HEK293 (cell line): ENCODE measurements at regions not wholly inside any gene's neighbourhood (a gene's known extent, or its start where the extent isn't known, plus 50 kb on each side); places are given as distances from the start of the nearest gene placed in this dataset.

Experiments
- CTCF ChIA-PET: fragments of 350-600 bp; formaldehyde crosslinking; extraction: SDS; loops from one replicate; lab custom pipeline; 2021; ENCODE audit warnings: antibody characterized with exemption; lab: Yijun Ruan, JAX
- POLR2A ChIA-PET: fragments of 300-600 bp; formaldehyde crosslinking; extraction: SDS; loops from one replicate; lab custom pipeline; 2020; ENCODE audit warnings: antibody characterized with exemption, inconsistent platforms; lab: Yijun Ruan, JAX
- H3K27ac ChIP-seq: fragments of 200-500 bp; sonication (Bioruptor generic); 2 replicates; pipeline ENCODE4 v1.5.1; 2014; ENCODE audit warnings: low read depth, low read length, control low read depth, inconsistent platforms; ENCODE audit errors: extremely low read depth
- H3K36me3 ChIP-seq, 2 experiments: fragments of 200-500 bp in 1 of 2; sonication (Bioruptor generic) in 1 of 2; 1 replicate in 1 of 2; 2 replicates in 1 of 2; pipeline ENCODE4 v1.5.1; 2014 to 2017; ENCODE audit warnings: inconsistent platforms in 2 of 2, low read length in 2 of 2; ENCODE audit not compliant: control insufficient read depth in 2 of 2, insufficient read depth in 1 of 2
- H3K4me1 ChIP-seq: fragments of 200-500 bp; sonication (Bioruptor generic); 2 replicates; pipeline ENCODE4 v1.5.1; 2014; ENCODE audit warnings: mild to moderate bottlenecking, low read length, inconsistent platforms; ENCODE audit not compliant: control insufficient read depth, insufficient read depth
- H3K4me3 ChIP-seq: 2 replicates; pipeline ENCODE4 v1.5.1; 2011; ENCODE audit warnings: low read depth, mild to moderate bottlenecking, control low read depth, low read length, moderate library complexity
- H3K9me3 ChIP-seq: fragments of 200-500 bp; sonication (Bioruptor generic); 2 replicates; pipeline ENCODE4 v1.5.1; 2014; ENCODE audit warnings: low read depth, low read length, inconsistent platforms; ENCODE audit not compliant: control insufficient read depth, insufficient read depth
- EGR2 ChIP-seq: fragments of 450-650 bp; formaldehyde crosslinking; IDR thresholded peaks from 2 replicates; pipeline ENCODE4 v1.5.1; 2016; ENCODE audit warnings: low read depth, missing biosample characterization, missing genetic modification characterization
- FEZF1 ChIP-seq: fragments of 450-650 bp; formaldehyde crosslinking; IDR thresholded peaks from 2 replicates; pipeline ENCODE4 v1.5.1; 2016; ENCODE audit warnings: missing biosample characterization, missing genetic modification characterization
- GLIS2 ChIP-seq: fragments of 450-650 bp; formaldehyde crosslinking; IDR thresholded peaks from 2 replicates; pipeline ENCODE4 v1.5.1; 2016; ENCODE audit warnings: missing biosample characterization, missing genetic modification characterization
- IKZF3 ChIP-seq: fragments of 450-650 bp; IDR thresholded peaks from 2 replicates; pipeline ENCODE4 v1.5.0; 2018; ENCODE audit warnings: missing biosample characterization, mild to moderate bottlenecking, missing genetic modification characterization, moderate library complexity
- KLF16 ChIP-seq: fragments of 450-650 bp; formaldehyde crosslinking; IDR thresholded peaks from 2 replicates; pipeline ENCODE4 v1.5.1; 2017; ENCODE audit warnings: missing biosample characterization, missing genetic modification characterization
- RBAK ChIP-seq: fragments of 450-650 bp; formaldehyde crosslinking; IDR thresholded peaks from 2 replicates; pipeline ENCODE4 v1.5.1; 2016; ENCODE audit warnings: missing biosample characterization, missing genetic modification characterization
- YY1 ChIP-seq: fragments of 450-650 bp; formaldehyde crosslinking; IDR thresholded peaks from 2 replicates; pipeline ENCODE4 v1.5.1; 2018; ENCODE audit warnings: missing biosample characterization, missing genetic modification characterization
- ZBTB21 ChIP-seq: fragments of 450-650 bp; formaldehyde crosslinking; IDR thresholded peaks from 2 replicates; pipeline ENCODE4 v1.5.1; 2017; ENCODE audit warnings: missing biosample characterization, missing genetic modification characterization
- ZBTB48 ChIP-seq: fragments of 450-650 bp; formaldehyde crosslinking; IDR thresholded peaks from 2 replicates; pipeline ENCODE4 v1.5.1; 2016; ENCODE audit warnings: missing biosample characterization, missing genetic modification characterization
- ZFHX2 ChIP-seq: fragments of 450-650 bp; formaldehyde crosslinking; conservative IDR thresholded peaks from 2 replicates; pipeline ENCODE4 v1.5.1; 2016; ENCODE audit warnings: missing biosample characterization, missing genetic modification characterization
- ZNF140 ChIP-seq: fragments of 450-650 bp; formaldehyde crosslinking; IDR thresholded peaks from 2 replicates; pipeline ENCODE4 v1.5.1; 2016; ENCODE audit warnings: missing biosample characterization, missing genetic modification characterization
- ZNF324 ChIP-seq: fragments of 450-650 bp; formaldehyde crosslinking; IDR thresholded peaks from 2 replicates; pipeline ENCODE4 v1.5.1; 2016; ENCODE audit warnings: missing biosample characterization, missing genetic modification characterization
- ZNF341 ChIP-seq: fragments of 450-650 bp; formaldehyde crosslinking; IDR thresholded peaks from 2 replicates; pipeline ENCODE4; 2016; ENCODE audit warnings: low read depth, missing biosample characterization, missing genetic modification characterization
- ZNF350 ChIP-seq: fragments of 450-650 bp; formaldehyde crosslinking; IDR thresholded peaks from 2 replicates; pipeline ENCODE4 v1.5.0; 2017; ENCODE audit warnings: missing biosample characterization, mild to moderate bottlenecking, missing genetic modification characterization
- ZNF426 ChIP-seq: fragments of 450-650 bp; formaldehyde crosslinking; IDR thresholded peaks from 2 replicates; pipeline ENCODE4 v1.5.1; 2017; ENCODE audit warnings: missing biosample characterization, missing genetic modification characterization, mild to moderate bottlenecking, inconsistent platforms, moderate library complexity
- ZNF433 ChIP-seq: fragments of 450-650 bp; formaldehyde crosslinking; IDR thresholded peaks from 2 replicates; pipeline ENCODE4 v1.5.1; 2016; ENCODE audit warnings: missing biosample characterization, missing genetic modification characterization, low read depth
- ZNF530 ChIP-seq: fragments of 450-650 bp; formaldehyde crosslinking; IDR thresholded peaks from 2 replicates; pipeline ENCODE4 v1.5.1; 2016; ENCODE audit warnings: low read depth, missing biosample characterization, missing genetic modification characterization
- ZNF548 ChIP-seq: fragments of 450-650 bp; formaldehyde crosslinking; IDR thresholded peaks from 2 replicates; pipeline ENCODE4 v1.5.1; 2016; ENCODE audit warnings: missing biosample characterization, missing genetic modification characterization
- ZNF558 ChIP-seq: fragments of 450-650 bp; formaldehyde crosslinking; IDR thresholded peaks from 2 replicates; pipeline ENCODE4 v1.5.1; 2016; ENCODE audit warnings: missing biosample characterization, missing genetic modification characterization
- ZNF654 ChIP-seq: fragments of 450-650 bp; formaldehyde crosslinking; IDR thresholded peaks from 2 replicates; pipeline ENCODE4 v1.5.1; 2016; ENCODE audit warnings: low read depth, missing biosample characterization, missing genetic modification characterization
- ZNF670 ChIP-seq: fragments of 450-650 bp; formaldehyde crosslinking; IDR thresholded peaks from 2 replicates; pipeline ENCODE4 v1.5.1; 2016; ENCODE audit warnings: missing biosample characterization, missing genetic modification characterization, low read depth
- ZNF707 ChIP-seq: fragments of 450-650 bp; formaldehyde crosslinking; IDR thresholded peaks from 2 replicates; pipeline ENCODE4 v1.5.1; 2016; ENCODE audit warnings: missing biosample characterization, missing genetic modification characterization
- ZNF76 ChIP-seq: fragments of 450-650 bp; formaldehyde crosslinking; IDR thresholded peaks from 2 replicates; pipeline ENCODE4; 2016; ENCODE audit warnings: low read depth, missing biosample characterization, missing genetic modification characterization, borderline replicate concordance
- ZSCAN16 ChIP-seq: fragments of 450-650 bp; formaldehyde crosslinking; IDR thresholded peaks from 2 replicates; pipeline ENCODE4 v1.5.1; 2016; ENCODE audit warnings: missing biosample characterization, missing genetic modification characterization
- ZSCAN23 ChIP-seq: fragments of 450-650 bp; formaldehyde crosslinking; IDR thresholded peaks from 2 replicates; pipeline ENCODE4 v1.5.1; 2016; ENCODE audit warnings: missing biosample characterization, missing genetic modification characterization
- TF ChIP-seq, protein P1 (sequence below): fragments of 450-650 bp; formaldehyde crosslinking; IDR thresholded peaks from 2 replicates; pipeline ENCODE4 v1.5.1; 2016; ENCODE audit warnings: missing biosample characterization, missing genetic modification characterization
- TF ChIP-seq, protein P2 (sequence below): fragments of 450-650 bp; formaldehyde crosslinking; IDR thresholded peaks from 2 replicates; pipeline ENCODE4 v1.5.1; 2016; ENCODE audit warnings: missing biosample characterization, missing genetic modification characterization

DNA sequence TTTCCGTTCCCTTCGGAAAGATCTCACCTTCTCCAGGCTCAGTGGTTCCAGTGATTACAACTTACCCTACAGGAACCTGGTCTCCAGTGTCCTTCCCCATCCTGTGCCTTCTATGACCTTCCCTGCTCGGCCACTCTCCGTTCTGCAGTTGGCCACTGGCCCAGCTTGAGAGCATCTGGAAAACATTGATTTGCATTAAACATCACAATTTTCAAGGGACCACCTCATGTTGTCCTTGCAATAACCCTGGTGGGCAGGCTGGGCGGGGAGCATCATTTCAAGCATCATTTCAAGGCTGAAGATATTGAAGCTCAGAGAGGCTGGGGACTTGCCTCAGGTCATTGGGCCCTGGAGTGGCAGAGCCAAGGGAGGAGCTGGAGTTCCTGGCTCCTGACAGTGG, 177.4 kb downstream of the SEC61B start:
- CTCF ChIA-PET, result interaction anchor here (1.0 kb wide), 1 partner anchor 20 kb away, joined by 3 read pairs; no protein-coding TSS in a partner anchor
- no peaks in the 10 kb centered on the region for H3K4me1 ChIP-seq
- H3K9me3 ChIP-seq, result no peaks in the 10 kb centered on the region
- no peak overlapping the region for H3K27ac ChIP-seq
- no peak overlapping the region for H3K4me3 ChIP-seq
- TF ChIP-seq RBAK (tag by site-specific recombination), result no peak
- TF ChIP-seq ZNF324 (tag by site-specific recombination), result no peak
- no peak for TF ChIP-seq ZNF548 (tag by site-specific recombination)
- TF ChIP-seq, protein P1, sequence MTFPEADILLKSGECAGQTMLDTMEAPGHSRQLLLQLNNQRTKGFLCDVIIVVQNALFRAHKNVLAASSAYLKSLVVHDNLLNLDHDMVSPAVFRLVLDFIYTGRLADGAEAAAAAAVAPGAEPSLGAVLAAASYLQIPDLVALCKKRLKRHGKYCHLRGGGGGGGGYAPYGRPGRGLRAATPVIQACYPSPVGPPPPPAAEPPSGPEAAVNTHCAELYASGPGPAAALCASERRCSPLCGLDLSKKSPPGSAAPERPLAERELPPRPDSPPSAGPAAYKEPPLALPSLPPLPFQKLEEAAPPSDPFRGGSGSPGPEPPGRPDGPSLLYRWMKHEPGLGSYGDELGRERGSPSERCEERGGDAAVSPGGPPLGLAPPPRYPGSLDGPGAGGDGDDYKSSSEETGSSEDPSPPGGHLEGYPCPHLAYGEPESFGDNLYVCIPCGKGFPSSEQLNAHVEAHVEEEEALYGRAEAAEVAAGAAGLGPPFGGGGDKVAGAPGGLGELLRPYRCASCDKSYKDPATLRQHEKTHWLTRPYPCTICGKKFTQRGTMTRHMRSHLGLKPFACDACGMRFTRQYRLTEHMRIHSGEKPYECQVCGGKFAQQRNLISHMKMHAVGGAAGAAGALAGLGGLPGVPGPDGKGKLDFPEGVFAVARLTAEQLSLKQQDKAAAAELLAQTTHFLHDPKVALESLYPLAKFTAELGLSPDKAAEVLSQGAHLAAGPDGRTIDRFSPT (tag by site-specific recombination), result no peak
- no peak for TF ChIP-seq KLF16 (tag by site-specific recombination)
- no peak for TF ChIP-seq IKZF3 (tag by site-specific recombination)
- TF ChIP-seq ZNF433 (tag by site-specific recombination), result no peak
- no peak for TF ChIP-seq ZNF341
- no peak for TF ChIP-seq FEZF1 (tag by site-specific recombination)
- TF ChIP-seq ZNF350 (tag by site-specific recombination), result no peak
- POLR2A ChIA-PET, result no interaction called here
- H3K36me3 ChIP-seq, result no peaks in the 10 kb centered on the region

DNA sequence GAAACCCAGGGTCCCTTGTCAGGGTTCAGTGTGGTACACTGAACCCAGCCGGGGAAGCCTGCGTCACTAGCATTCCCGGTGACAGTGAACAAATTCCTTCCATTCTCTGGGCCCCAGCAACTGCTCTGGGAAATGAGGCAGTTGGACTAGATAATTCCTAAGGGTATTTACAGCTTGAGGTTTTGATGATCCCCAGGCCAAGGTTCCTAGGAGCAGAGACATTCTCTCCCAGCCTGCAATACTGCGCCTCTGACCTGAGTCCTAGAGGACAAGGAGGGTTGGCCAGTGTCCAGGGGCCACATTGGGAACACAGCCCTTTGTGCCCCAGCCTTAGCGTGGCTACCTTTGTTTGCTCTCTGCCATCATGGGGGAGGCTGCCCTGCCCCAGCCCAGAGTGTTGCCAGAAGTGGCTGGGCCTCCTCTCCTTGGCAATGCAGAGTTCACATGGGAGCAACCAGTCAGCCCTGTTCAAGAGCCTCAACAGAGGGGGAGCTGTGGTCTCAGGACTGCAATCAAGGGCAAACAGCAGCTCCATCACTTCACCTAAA, 178.2 kb downstream of the SEC61B start:
- Histone ChIP-seq H3K36me3 (no peaks in the 10 kb centered on the region), H3K9me3 (no peaks in the 10 kb centered on the region), H3K4me3 (no peak overlapping the region), H3K27ac (no peak overlapping the region), H3K4me1 (no peaks in the 10 kb centered on the region)
- ChIA-PET POLR2A (no interaction called here), CTCF (interaction anchor here (0.5 to 1.0 kb wide), 2 partner anchors 19 to 392 kb away, joined by 3 read pairs; no protein-coding TSS in a partner anchor)
- TF ChIP-seq ZNF140 (tag by site-specific recombination), result no peak
- no peak for TF ChIP-seq ZNF426 (tag by site-specific recombination)

DNA sequence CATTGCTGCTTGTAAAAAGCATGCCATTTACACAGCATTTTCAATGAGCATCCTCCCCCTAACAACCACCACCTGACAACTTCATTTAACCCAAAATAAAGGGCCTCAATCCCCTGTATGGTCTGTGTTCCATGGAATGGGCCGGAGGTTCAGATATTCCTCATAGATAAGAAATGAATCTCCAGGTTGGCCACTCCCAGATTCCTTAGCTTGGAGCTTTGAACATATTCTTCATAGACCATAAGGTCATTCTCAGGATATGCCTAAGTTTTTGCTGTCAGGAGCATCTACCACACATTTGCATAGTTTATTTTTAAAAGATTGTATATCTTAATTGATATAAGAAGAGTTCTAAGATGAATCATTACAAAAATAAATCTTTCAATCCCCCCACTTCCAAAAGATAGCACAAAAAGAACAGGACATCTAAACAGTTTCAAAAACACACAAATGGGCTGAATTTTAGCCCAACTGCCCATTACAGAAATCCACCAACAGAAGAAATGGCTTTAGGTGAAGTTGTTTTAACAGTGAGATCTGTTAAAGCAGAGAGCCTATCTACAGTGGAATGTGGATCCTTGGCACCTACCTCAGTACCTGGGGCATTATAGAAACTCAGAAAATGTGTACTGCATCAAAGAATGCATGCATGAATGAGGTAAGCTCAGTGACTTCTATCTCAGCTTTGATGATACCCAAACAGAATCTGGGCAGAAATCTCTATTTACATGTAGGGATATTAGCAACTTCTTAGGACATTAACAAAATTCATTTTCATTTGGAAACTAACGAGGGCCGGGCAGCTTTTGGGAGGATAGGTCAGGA, 179.8 kb downstream of the SEC61B start:
- ChIA-PET CTCF (no interaction called here), POLR2A (no interaction called here)
- TF ChIP-seq ZNF654 (tag by site-specific recombination) (no peak), ZSCAN23 (tag by site-specific recombination) (no peak), ZNF558 (tag by site-specific recombination) (no peak), ZBTB48 (tag by site-specific recombination) (no peak)
- no peaks in the 10 kb centered on the region for H3K4me1 ChIP-seq
- no peak overlapping the region for H3K27ac ChIP-seq
- H3K36me3 ChIP-seq, result no peaks in the 10 kb centered on the region
- no peaks in the 10 kb centered on the region for H3K9me3 ChIP-seq
- H3K4me3 ChIP-seq, result no peak overlapping the region

DNA sequence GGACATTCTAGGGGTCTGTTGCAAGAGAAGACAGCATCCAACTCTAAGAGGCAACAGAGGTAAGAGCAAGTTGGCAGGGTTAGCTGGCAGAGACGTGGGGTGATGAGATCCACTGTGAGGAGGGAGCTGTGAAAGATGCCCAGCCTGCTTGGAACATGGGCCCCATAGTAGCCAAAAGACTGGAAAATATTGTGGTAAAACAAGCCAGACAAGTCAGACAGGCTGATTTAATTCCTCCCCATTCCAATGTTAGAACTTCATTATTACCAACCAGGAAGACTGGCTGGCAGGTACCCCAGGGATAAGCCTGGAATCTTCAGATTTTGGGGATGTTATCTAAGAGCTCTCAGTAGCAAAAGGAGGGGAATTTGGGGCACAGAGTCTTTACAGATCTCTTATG, 181.3 kb downstream of the SEC61B start:
- POLR2A ChIA-PET, result no interaction called here
- Histone ChIP-seq H3K36me3 (no peaks in the 10 kb centered on the region), H3K9me3 (no peaks in the 10 kb centered on the region), H3K4me1 (no peaks in the 10 kb centered on the region), H3K4me3 (no peak overlapping the region), H3K27ac (no peak overlapping the region)
- CTCF ChIA-PET, result no interaction called here
- TF ChIP-seq ZFHX2 (tag by site-specific recombination) (no peak), ZNF707 (tag by site-specific recombination) (no peak), GLIS2 (no peak), IKZF3 (tag by site-specific recombination) (no peak), ZNF670 (tag by site-specific recombination) (no peak), YY1 (tag by site-specific recombination) (no peak), ZBTB21 (tag by site-specific recombination) (no peak), ZNF76 (no peak), EGR2 (no peak), ZSCAN16 (tag by site-specific recombination) (no peak), ZNF530 (tag by site-specific recombination) (no peak)
- TF ChIP-seq, protein P2, sequence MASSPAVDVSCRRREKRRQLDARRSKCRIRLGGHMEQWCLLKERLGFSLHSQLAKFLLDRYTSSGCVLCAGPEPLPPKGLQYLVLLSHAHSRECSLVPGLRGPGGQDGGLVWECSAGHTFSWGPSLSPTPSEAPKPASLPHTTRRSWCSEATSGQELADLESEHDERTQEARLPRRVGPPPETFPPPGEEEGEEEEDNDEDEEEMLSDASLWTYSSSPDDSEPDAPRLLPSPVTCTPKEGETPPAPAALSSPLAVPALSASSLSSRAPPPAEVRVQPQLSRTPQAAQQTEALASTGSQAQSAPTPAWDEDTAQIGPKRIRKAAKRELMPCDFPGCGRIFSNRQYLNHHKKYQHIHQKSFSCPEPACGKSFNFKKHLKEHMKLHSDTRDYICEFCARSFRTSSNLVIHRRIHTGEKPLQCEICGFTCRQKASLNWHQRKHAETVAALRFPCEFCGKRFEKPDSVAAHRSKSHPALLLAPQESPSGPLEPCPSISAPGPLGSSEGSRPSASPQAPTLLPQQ, result no peak
